ENCODE measurements at regions not wholly inside any gene's neighbourhood (a gene's known extent, or its start where the extent isn't known, plus 50 kb on each side); places are given as distances from the start of the nearest gene placed in this dataset.

GRCh38 chr16:79679334-79679733, 78.8 kb upstream of the MAF start:
- FAIRE-seq, result no peak
- no peak for DNase-seq (ENCODE audit: low read depth, low spot score)
- POLR2A ChIA-PET, result no interaction called here
- no peaks in the 10 kb centered on the region for H3K4me1 ChIP-seq (ENCODE audit: control insufficient read depth, extremely low read depth, insufficient read depth, low read length)
- no peaks in the 10 kb centered on the region for H3K9me1 ChIP-seq (replicated peaks; ENCODE audit: control insufficient read depth, extremely low read depth, insufficient read depth, low read length)
- CTCF ChIA-PET, result no interaction called here
- intact Hi-C loops (cut with micrococcal nuclease), result no loop called here
- no peak overlapping the region for H3K27ac ChIP-seq (ENCODE audit: insufficient read depth, low read depth, low read length)
- no peaks in the 10 kb centered on the region for H3K27me3 ChIP-seq (ENCODE audit: control insufficient read depth in 2 of 2, insufficient read depth in 2 of 2, low read length in 2 of 2)
- no peaks in the 10 kb centered on the region for H3K79me2 ChIP-seq (ENCODE audit: control insufficient read depth, insufficient read depth, low read length)
- TF ChIP-seq, protein P1, sequence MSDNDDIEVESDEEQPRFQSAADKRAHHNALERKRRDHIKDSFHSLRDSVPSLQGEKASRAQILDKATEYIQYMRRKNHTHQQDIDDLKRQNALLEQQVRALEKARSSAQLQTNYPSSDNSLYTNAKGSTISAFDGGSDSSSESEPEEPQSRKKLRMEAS (IDR thresholded peaks at IDR 0.05; ENCODE audit: insufficient read depth, insufficient read length), result no peak
- no peak for TF ChIP-seq POLR2AphosphoS5 (IDR thresholded peaks at IDR 0.05; ENCODE audit: insufficient read depth, low read depth, low read length)
- TF ChIP-seq FOS (IDR thresholded peaks at IDR 0.05; ENCODE audit: borderline replicate concordance, insufficient read depth, low read length), result no peak
- no peak for TF ChIP-seq EZH2 (IDR thresholded peaks at IDR 0.05; ENCODE audit: borderline replicate concordance, low read depth, low read length, severe bottlenecking)
- no peak for TF ChIP-seq JUN (IDR thresholded peaks at IDR 0.05; ENCODE audit: borderline replicate concordance, insufficient read depth, insufficient read length, low read depth)
- TF ChIP-seq CTCF (IDR thresholded peaks at IDR 0.05; ENCODE audit: extremely low read depth in 1 of 2, insufficient read depth in 1 of 2, low read depth in 1 of 2, low read length in 2 of 2), result no peak
- TF ChIP-seq MYC (IDR thresholded peaks at IDR 0.05; ENCODE audit: low read depth, low read length), result no peak
- TF ChIP-seq GATA2 (IDR thresholded peaks at IDR 0.05; ENCODE audit: insufficient read depth, insufficient read length, low read depth, low read length), result no peak
- no peak for TF ChIP-seq POLR2A (IDR thresholded peaks at IDR 0.05; ENCODE audit: low read depth, low read length)
- no peak overlapping the region for H3K9ac ChIP-seq (replicated peaks; ENCODE audit: extremely low read depth, insufficient read depth, low read length)
- no TSS peak for BruUV-seq (replicated peaks)
- no peaks in the 10 kb centered on the region for H3K36me3 ChIP-seq (ENCODE audit: control insufficient read depth in 2 of 2, extremely low read depth in 1 of 2, insufficient read depth in 2 of 2, low read length in 2 of 2)
- no peak overlapping the region for H2AFZ ChIP-seq (ENCODE audit: low read depth, low read length)
- no peak overlapping the region for H3K4me3 ChIP-seq (replicated peaks in 1 of 3; ENCODE audit: insufficient read depth in 1 of 3, low read depth in 1 of 3, low read length in 3 of 3)
- no peak overlapping the region for H3K4me2 ChIP-seq (ENCODE audit: insufficient read depth, low read length)
- H3K9me3 ChIP-seq (replicated peaks; ENCODE audit: control insufficient read depth, insufficient read depth, low read length), result peaks cover 2% of the 10 kb centered on the region
- dilution Hi-C loops (cut with MboI; ENCODE audit: extremely low pct_ligation_motif_present, low sequenced_read_pairs), result no loop called here
- H4K20me1 ChIP-seq (replicated peaks; ENCODE audit: control insufficient read depth, extremely low read depth, insufficient read depth, low read length), result no peaks in the 10 kb centered on the region

Measured in endothelial cell of umbilical vein (primary cell).